ENCODE measurements at regions not wholly inside any gene's neighbourhood (a gene's known extent, or its start where the extent isn't known, plus 50 kb on each side); places are given as distances from the start of the nearest gene placed in this dataset.

- DNase-seq, result no peak
Measured at GRCh38 chr1:193342811-193343210, 156.4 kb upstream of the B3GALT2 start.

GRCh38 chr1:193340331-193340730 lies 153.9 kb upstream of the B3GALT2 start:
- no peak for DNase-seq

DNA sequence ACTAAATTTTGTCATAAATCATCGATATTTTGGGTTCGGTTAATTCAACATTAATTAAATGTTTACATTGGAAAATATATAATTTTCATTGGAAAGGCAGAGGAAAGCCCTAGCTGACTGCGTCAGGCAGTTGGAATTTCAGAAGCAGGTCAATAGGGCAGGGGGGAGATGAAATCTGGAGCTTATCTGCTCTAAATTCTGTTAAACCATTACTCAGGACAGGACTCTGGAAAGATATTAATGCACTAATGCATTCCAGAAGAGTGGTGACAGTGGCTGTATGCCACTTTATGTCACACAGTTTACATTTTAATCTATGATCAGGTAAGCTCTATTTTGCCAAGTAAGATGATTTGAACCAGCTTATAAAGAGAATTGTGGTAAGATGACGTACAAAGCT lies 153.0 kb upstream of the B3GALT2 start:
- DNase-seq, result no peak

DNA sequence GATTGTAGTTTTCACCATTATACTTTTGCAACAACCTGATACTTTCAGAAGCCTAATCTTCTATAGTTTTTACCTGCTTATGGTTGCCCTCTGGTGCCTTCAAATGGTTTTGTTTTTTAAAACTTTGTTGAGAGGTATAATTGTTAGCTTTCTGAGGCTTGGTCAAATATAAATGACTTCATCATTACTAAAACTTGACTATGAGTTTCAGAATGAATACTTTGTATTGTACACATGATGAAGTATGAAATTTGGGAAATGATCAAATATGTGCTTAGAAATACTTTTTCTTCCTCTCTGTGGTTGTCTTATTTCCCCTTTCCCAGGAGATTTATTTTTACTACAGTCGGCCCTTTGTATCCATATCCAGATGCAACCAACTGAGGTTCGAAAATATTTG lies 151.8 kb upstream of the B3GALT2 start:
- DNase-seq, result no peak

DNA sequence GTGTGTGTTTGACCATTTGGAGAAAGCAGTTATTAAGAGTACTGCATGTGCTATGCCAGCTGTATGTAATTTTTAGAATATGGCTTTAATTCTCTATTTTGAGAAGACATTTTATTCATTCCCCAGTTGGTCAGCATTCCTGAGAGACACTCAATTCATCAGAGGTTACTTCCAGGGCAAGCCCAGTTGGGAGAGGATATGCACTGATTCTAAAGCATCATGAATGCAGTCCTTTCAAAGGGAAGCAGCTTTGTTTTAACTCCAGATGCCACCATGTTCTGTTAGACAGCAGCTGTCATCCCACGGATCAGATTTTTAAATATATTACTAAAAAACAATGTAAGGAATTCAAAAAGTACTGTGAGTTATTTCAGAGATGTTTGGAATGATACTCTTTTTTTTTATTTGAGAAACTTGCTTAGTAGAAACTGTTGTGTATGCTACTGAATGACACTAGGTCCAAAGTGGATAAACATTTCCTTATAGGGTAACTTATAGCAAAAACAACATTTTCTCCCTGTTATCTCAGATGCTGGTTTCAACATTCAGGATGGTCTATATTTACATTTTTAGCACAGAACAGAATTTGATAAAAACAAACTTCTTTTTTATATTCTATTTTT lies 149.5 kb upstream of the B3GALT2 start:
- DNase-seq, result no peak

- no peak for DNase-seq
Measured at GRCh38 chr1:193333166-193333565, 146.8 kb upstream of the B3GALT2 start.

DNA sequence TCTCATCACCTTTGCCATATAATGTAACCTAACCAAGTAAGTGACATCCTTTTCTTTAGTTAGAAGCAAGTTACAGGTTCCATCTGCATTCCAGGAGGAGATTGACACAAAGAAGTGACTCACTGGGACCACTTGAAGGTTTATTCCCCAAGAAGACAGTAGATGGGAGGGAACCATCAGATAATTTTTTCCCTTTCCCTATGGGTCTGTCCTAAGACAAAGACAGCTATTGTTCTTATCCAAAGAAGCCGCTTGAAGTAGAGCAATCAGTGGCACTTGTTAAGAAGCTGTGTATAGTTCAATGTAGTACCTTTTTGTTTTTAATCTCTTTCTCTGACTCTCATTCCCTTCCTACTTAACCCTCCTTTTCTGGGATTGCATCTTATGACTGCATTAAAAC lies 139.9 kb upstream of the B3GALT2 start:
- no peak for DNase-seq

- no peak for DNase-seq
Measured at GRCh38 chr1:193325771-193326170, 139.4 kb upstream of the B3GALT2 start.

DNA sequence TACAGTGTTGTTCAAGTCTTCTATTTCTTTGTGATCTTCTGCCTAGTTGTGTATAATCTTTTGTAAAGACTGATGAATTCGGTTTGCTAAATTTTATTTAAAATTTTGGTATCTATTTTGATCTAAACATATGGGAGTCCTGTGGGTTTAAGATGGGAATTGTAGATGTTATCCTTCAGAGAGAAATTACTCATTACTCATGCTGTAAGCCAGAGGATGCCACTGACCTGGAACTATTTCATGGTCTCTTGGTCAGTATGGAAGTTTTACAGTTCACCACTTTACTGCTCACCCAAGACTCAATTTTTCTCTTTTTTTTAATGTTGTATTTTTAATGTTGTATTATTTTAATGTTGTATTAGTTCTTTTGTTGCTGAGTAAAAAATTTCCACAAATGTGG lies 138.6 kb upstream of the B3GALT2 start:
- DNase-seq, result no peak

DNA sequence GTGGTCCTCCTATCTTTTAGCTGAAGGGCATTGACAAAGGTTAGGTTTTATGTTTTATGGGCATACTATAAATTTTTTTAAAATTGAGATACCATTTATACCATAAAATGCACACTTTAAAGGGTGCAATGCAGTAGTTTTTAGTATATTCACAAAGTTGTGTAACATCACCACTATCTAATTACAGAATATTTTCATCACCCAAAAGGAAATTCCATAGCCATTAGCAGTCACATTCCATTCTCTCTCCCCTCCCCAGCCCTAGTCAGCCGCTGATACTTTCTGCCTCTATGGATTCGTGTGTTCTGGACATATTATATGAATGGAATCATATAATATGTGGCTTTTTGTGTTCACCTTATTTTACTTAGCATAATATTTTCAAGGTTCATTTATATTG lies 135.8 kb upstream of the B3GALT2 start:
- no peak for DNase-seq

- DNase-seq, result no peak
Measured at GRCh38 chr1:193321242-193321840, 134.9 kb upstream of the B3GALT2 start.

- no peak for DNase-seq
Measured at GRCh38 chr1:193320270-193320669, 133.9 kb upstream of the B3GALT2 start.

GRCh38 chr1:193318347-193318746 lies 131.9 kb upstream of the B3GALT2 start:
- no peak for DNase-seq

- no peak for DNase-seq
Measured at GRCh38 chr1:193313354-193314140, 127.1 kb upstream of the B3GALT2 start.

DNA sequence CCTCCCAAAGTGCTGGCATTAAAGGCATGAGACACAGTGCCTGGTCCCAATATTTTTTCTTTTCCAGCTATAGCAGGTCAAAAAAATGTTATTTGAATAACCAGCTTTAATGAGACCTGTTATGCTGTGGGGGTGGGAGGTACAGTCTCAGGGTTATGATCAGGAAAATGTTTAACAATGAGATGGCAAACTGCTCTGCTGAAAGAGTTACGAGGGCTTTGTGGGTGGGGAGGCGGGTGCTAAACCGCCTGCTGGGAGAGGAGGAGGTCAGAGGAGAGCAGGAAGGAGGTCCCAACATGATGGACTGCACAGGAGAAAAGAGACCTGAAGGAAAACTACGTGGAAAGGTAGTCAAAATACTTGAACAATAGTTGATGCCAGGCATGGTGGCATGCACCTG lies 126.0 kb upstream of the B3GALT2 start:
- DNase-seq, result no peak

- DNase-seq, result no peak
Measured at GRCh38 chr1:193311226-193311948, 125.0 kb upstream of the B3GALT2 start.

- DNase-seq, result no peak
Measured at GRCh38 chr1:193310564-193310963, 124.2 kb upstream of the B3GALT2 start.

- DNase-seq, result no peak
Measured at GRCh38 chr1:193309936-193310475, 123.6 kb upstream of the B3GALT2 start.

GRCh38 chr1:193308438-193308837 lies 122.0 kb upstream of the B3GALT2 start:
- DNase-seq, result no peak

DNA sequence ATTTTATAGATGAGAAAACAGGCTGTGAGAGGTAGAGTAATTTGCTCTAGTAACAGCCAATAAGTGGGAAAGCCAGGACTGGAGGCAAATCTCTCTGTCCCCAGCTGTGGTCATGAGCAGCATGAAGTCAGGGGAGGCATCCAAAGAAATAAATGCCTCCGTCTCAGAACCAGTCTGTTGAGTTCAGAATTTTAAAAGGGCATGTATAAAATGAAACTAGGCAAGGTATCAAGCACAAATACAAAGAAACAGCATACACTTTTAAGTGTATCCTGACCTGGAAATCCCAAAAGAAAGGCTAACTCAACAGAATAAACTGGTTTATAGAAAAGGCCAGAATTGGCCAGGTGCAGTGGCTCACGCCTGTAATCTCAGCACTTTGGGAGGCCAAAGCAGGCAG lies 120.0 kb upstream of the B3GALT2 start:
- DNase-seq, result no peak
